HCT116 (cell line): ENCODE measurements at regions not wholly inside any gene's neighbourhood (a gene's known extent, or its start where the extent isn't known, plus 50 kb on each side); places are given as distances from the start of the nearest gene placed in this dataset.

Experiments used
- ATAC-seq: fragments of 200-7000 bp; cut with Tn5 transposase; 2 replicates; pipeline ENCODE4 v1.9.1; 2020; ENCODE audit warnings: mild to moderate bottlenecking, moderate library complexity
- BruUV-seq: library from RNA; stranded (reverse); fragments of 400-500 nt; replicated peaks from 2 replicates; lab custom pipeline; 2021; lab: Mats Ljungman, UMichigan
- CTCF ChIA-PET: fragments of 300-600 bp; sonication (Branson Sonifier 250); formaldehyde crosslinking; loops from one replicate; lab custom pipeline; 2021; ENCODE audit warnings: antibody characterized with exemption; lab: Charles Lee
- POLR2A ChIA-PET: fragments of 300-600, 350-600 bp; sonication (Branson Sonifier 250); formaldehyde crosslinking; loops from one replicate; lab custom pipeline; 2021; ENCODE audit warnings: antibody characterized with exemption; lab: Charles Lee
- RAD21 ChIA-PET, 2 experiments: fragments of 300-600 bp; sonication (Branson Sonifier 250); formaldehyde crosslinking; loops; one replicate each; lab custom pipeline; 2023; ENCODE audit warnings: low total read pairs in 2 of 2; ENCODE audit not compliant: uncharacterized antibody in 2 of 2, unreplicated experiment in 2 of 2, low non-redundant PET in 1 of 2; lab: Charles Lee
- DNase-seq: peaks from one replicate; pipeline ENCODE4 v3.0.0-alpha.2; 2010; ENCODE audit warnings: low read depth, low spot score
- H2AFZ ChIP-seq: fragments of 200-600 bp; shearing (Covaris generic), sonication (generic); 2 replicates; pipeline ENCODE4 v1.6.1; 2017; ENCODE audit warnings: low read depth, mixed run types, mixed read lengths, antibody characterized with exemption, low read length; ENCODE audit not compliant: poor library complexity, severe bottlenecking
- H3K27ac ChIP-seq: 2 replicates; pipeline ENCODE4 v1.5.1; 2012; ENCODE audit warnings: low read depth, low read length
- H3K27me3 ChIP-seq: fragments of 200-600 bp; sonication (generic); 2 replicates; pipeline ENCODE4 v1.6.1; 2016; ENCODE audit warnings: mixed run types, low read length, mixed read lengths; ENCODE audit not compliant: insufficient read depth
- H3K36me3 ChIP-seq, 2 experiments: fragments of 200-500 bp in 1 of 2; fragments of 200-600 bp in 1 of 2; sonication (Bioruptor generic) in 1 of 2; sonication (generic) in 1 of 2; 2 replicates each; pipeline versions ENCODE4 v1.5.1 to v1.6.1; 2014 to 2016; ENCODE audit warnings: low read length in 2 of 2, inconsistent platforms in 1 of 2, mixed read lengths in 1 of 2, mixed run types in 1 of 2; ENCODE audit not compliant: insufficient read depth in 2 of 2, control insufficient read depth in 1 of 2
- H3K4me1 ChIP-seq, 2 experiments: fragments of 200-600 bp in 1 of 2; sonication (generic) in 1 of 2; 2 replicates each; pipeline versions ENCODE4 v1.5.1 to v1.6.1; 2012 to 2017; ENCODE audit warnings: low read length in 2 of 2, inconsistent platforms in 1 of 2, mild to moderate bottlenecking in 1 of 2, mixed read lengths in 1 of 2, mixed run types in 1 of 2, moderate library complexity in 1 of 2; ENCODE audit not compliant: insufficient read depth in 2 of 2, control insufficient read depth in 1 of 2
- H3K4me2 ChIP-seq: fragments of 200-600 bp; sonication (generic); 2 replicates; pipeline ENCODE4 v1.6.1; 2017; ENCODE audit warnings: mixed run types, low read length, mixed read lengths
- H3K4me3 ChIP-seq, 2 experiments: fragments of 200-600 bp in 1 of 2; sonication (generic) in 1 of 2; replicated peaks in 1 of 2; 2 replicates each; pipeline ENCODE4 v1.5.1; 2011 to 2016; ENCODE audit warnings: low read length in 2 of 2, control low read depth in 1 of 2, low read depth in 1 of 2, mild to moderate bottlenecking in 1 of 2, mixed read lengths in 1 of 2, mixed run types in 1 of 2
- H3K79me2 ChIP-seq: fragments of 200-600 bp; sonication (generic); 2 replicates; pipeline ENCODE4 v1.6.1; 2017; ENCODE audit warnings: mild to moderate bottlenecking, mixed run types, low read length, moderate library complexity, mixed read lengths; ENCODE audit not compliant: insufficient read depth
- H3K9ac ChIP-seq: fragments of 200-600 bp; sonication (generic); 2 replicates; pipeline ENCODE4 v1.6.1; 2016; ENCODE audit warnings: low read length, mixed read lengths
- H3K9me2 ChIP-seq: fragments of 200-600 bp; sonication (generic), shearing (Covaris generic); 2 replicates; pipeline ENCODE4 v1.6.1; 2017; ENCODE audit warnings: mixed run types, mild to moderate bottlenecking, moderate library complexity; ENCODE audit not compliant: insufficient read depth
- H3K9me3 ChIP-seq, 2 experiments: fragments of 200-500 bp in 1 of 2; fragments of 200-600 bp in 1 of 2; sonication (Bioruptor generic) in 1 of 2; sonication (generic) in 1 of 2; 2 replicates each; pipeline ENCODE4 v1.6.1; 2014 to 2017; ENCODE audit warnings: low read length in 2 of 2, mixed read lengths in 2 of 2, inconsistent platforms in 1 of 2, low read depth in 1 of 2, mild to moderate bottlenecking in 1 of 2, mixed run types in 1 of 2, moderate library complexity in 1 of 2; ENCODE audit not compliant: control insufficient read depth in 1 of 2, insufficient read depth in 1 of 2
- H4K20me1 ChIP-seq: fragments of 200-600 bp; sonication (generic), shearing (Covaris generic); 2 replicates; pipeline ENCODE4 v1.6.1; 2017; ENCODE audit warnings: mixed run types, mild to moderate bottlenecking, moderate library complexity; ENCODE audit not compliant: insufficient read depth
- ATF3 ChIP-seq: IDR thresholded peaks from 2 replicates; pipeline ENCODE4 v1.6.1; 2012
- CBX3 ChIP-seq: IDR thresholded peaks from 2 replicates; pipeline ENCODE4 v1.6.1; 2012; ENCODE audit warnings: low read depth
- CEBPB ChIP-seq: IDR thresholded peaks from 2 replicates; pipeline ENCODE4 v1.6.1; 2012; ENCODE audit warnings: low read depth
- CTCF ChIP-seq, 3 experiments: fragments of 200-600 bp in 1 of 3; sonication (generic) in 1 of 3; IDR thresholded peaks in 2 of 3; conservative IDR thresholded peaks in 1 of 3; 2 replicates each; pipeline ENCODE4 v1.5.1; 2012 to 2017; ENCODE audit warnings: low read depth in 2 of 3, low read length in 2 of 3, antibody characterized with exemption in 1 of 3, borderline replicate concordance in 1 of 3, control low read depth in 1 of 3, mild to moderate bottlenecking in 1 of 3, mixed read lengths in 1 of 3, mixed run types in 1 of 3, moderate library complexity in 1 of 3; ENCODE audit not compliant: insufficient read depth in 1 of 3
- EGR1 ChIP-seq: IDR thresholded peaks from 2 replicates; pipeline ENCODE4 v1.6.1; 2012; ENCODE audit warnings: low read depth
- ELF1 ChIP-seq: IDR thresholded peaks from 2 replicates; pipeline ENCODE4 v1.6.1; 2012; ENCODE audit warnings: low read depth, borderline replicate concordance
- EZH2 ChIP-seq: fragments of 200-600 bp; sonication (generic); IDR thresholded peaks from 2 replicates; pipeline ENCODE4 v1.6.1; 2017; ENCODE audit warnings: antibody characterized with exemption, mixed run types
- FOSL1 ChIP-seq: IDR thresholded peaks from 2 replicates; pipeline ENCODE4 v1.6.1; 2012; ENCODE audit warnings: low read depth
- JUND ChIP-seq: IDR thresholded peaks from 2 replicates; pipeline ENCODE4 v1.6.1; 2012
- MAX ChIP-seq: IDR thresholded peaks from 2 replicates; pipeline ENCODE4 v1.6.1; 2012
- POLR2A ChIP-seq: IDR thresholded peaks from 2 replicates; pipeline ENCODE4 v1.7.0; 2011; ENCODE audit warnings: borderline replicate concordance; ENCODE audit not compliant: insufficient read depth, insufficient read length; ENCODE audit errors: extremely low read depth
- POLR2AphosphoS5 ChIP-seq: IDR thresholded peaks from 2 replicates; pipeline ENCODE4 v1.6.1; 2011; ENCODE audit warnings: mild to moderate bottlenecking, low read depth, low read length, moderate library complexity
- RAD21 ChIP-seq: IDR thresholded peaks from 2 replicates; pipeline ENCODE4 v1.6.1; 2012; ENCODE audit warnings: low read depth, mild to moderate bottlenecking
- SIN3A ChIP-seq: IDR thresholded peaks from 2 replicates; pipeline ENCODE4 v1.6.1; 2012; ENCODE audit warnings: low read depth
- SP1 ChIP-seq: IDR thresholded peaks from 2 replicates; pipeline ENCODE4 v1.6.1; 2012; ENCODE audit warnings: low read depth
- SRF ChIP-seq: IDR thresholded peaks from 2 replicates; pipeline ENCODE4 v1.6.1; 2012; ENCODE audit warnings: low read depth
- TCF7L2 ChIP-seq: IDR thresholded peaks from 2 replicates; pipeline ENCODE4 v1.7.0; 2011; ENCODE audit warnings: borderline replicate concordance, inconsistent platforms; ENCODE audit not compliant: insufficient read depth, insufficient read length; ENCODE audit errors: extremely low read depth
- YY1 ChIP-seq: IDR thresholded peaks from 2 replicates; pipeline ENCODE4 v1.6.1; 2011; ENCODE audit warnings: low read length, low read depth, moderate library complexity, mild to moderate bottlenecking; ENCODE audit not compliant: insufficient replicate concordance; ENCODE audit errors: extremely low read depth
- ZBTB33 ChIP-seq: IDR thresholded peaks from 2 replicates; pipeline ENCODE4 v1.6.1; 2011; ENCODE audit warnings: mild to moderate bottlenecking, low read length, moderate library complexity; ENCODE audit not compliant: insufficient replicate concordance; ENCODE audit errors: extremely low read depth
- ZNF274 ChIP-seq: fragments of 200-500 bp; sonication (Bioruptor generic); IDR thresholded peaks from 2 replicates; pipeline ENCODE4 v1.6.1; 2014; ENCODE audit warnings: mild to moderate bottlenecking, low read depth, low read length, inconsistent platforms
- intact Hi-C: fragments of 100-400 bp; cut with micrococcal nuclease; formaldehyde crosslinking; loops from 2 replicates; pipeline ENCODE4 v1.10.0; 2022

GRCh38 chr12:87038098-87038497 is 781.9 kb upstream of the MGAT4C start:
- BruUV-seq: no TSS peak
- no peak overlapping the region for H2AFZ ChIP-seq
- H3K27me3 ChIP-seq: no peaks in the 10 kb centered on the region
- H3K9me2 ChIP-seq: no peaks in the 10 kb centered on the region; the same call in 1 of the 2 replicates
- H3K4me1 ChIP-seq: no peaks in the 10 kb centered on the region
- H3K4me3 ChIP-seq: no peak overlapping the region
- no peaks in the 10 kb centered on the region for H4K20me1 ChIP-seq
- intact Hi-C loops: no loop called here
- ChIA-PET POLR2A (no interaction called here), RAD21 (no interaction called here), CTCF (no interaction called here)
- DNase-seq (no peak), ATAC-seq (no peak)
- no peaks in the 10 kb centered on the region for H3K9me3 ChIP-seq
- no peak overlapping the region for H3K9ac ChIP-seq
- no peak overlapping the region for H3K27ac ChIP-seq
- H3K36me3 ChIP-seq: no peaks in the 10 kb centered on the region
- no peaks in the 10 kb centered on the region for H3K79me2 ChIP-seq
- H3K4me2 ChIP-seq: no peak overlapping the region
- TF ChIP-seq MAX (no peak), EGR1 (no peak), SIN3A (no peak), CEBPB (no peak), CBX3 (no peak), ATF3 (no peak), FOSL1 (no peak), YY1 (no peak), SRF (no peak), RAD21 (no peak), EZH2 (no peak), TCF7L2 (no peak), POLR2AphosphoS5 (no peak), SP1 (no peak), CTCF (IDR thresholded peaks at IDR 0.05 in 2 of 3, conservative IDR thresholded peaks at IDR 0.05 in 1 of 3; ENCODE audit: borderline replicate concordance in 1 of 3, insufficient read depth in 1 of 3, low read depth in 2 of 3, low read length in 2 of 3) (no peak), ELF1 (no peak), JUND (no peak), POLR2A (no peak), ZNF274 (no peak), ZBTB33 (no peak)
- TF ChIP-seq, all 23 proteins: peak for 0
